Fibroblast of lung (primary cell): ENCODE measurements at regions not wholly inside any gene's neighbourhood (a gene's known extent, or its start where the extent isn't known, plus 50 kb on each side); places are given as distances from the start of the nearest gene placed in this dataset.

Experiments used
- CTCF ChIP-seq, 2 donors: IDR thresholded peaks in 1 of 2; conservative IDR thresholded peaks in 1 of 2; 1 replicate in 1 of 2; 2 replicates in 1 of 2; pipeline ENCODE4 v1.5.1; 2011 to 2012; ENCODE audit warnings: low read length in 2 of 2, control low read depth in 1 of 2, inconsistent platforms in 1 of 2, low read depth in 1 of 2, mild to moderate bottlenecking in 1 of 2
- EZH2 ChIP-seq: IDR thresholded peaks from 2 replicates; pipeline ENCODE4 v1.5.1; 2012; ENCODE audit warnings: low read length, control low read depth, mild to moderate bottlenecking; ENCODE audit errors: missing control alignments

GRCh38 chr2:12379143-12379542 lies 337.6 kb upstream of the TRIB2 start:
- no peak for TF ChIP-seq CTCF (conservative IDR thresholded peaks at IDR 0.05 in 1 of 2, IDR thresholded peaks at IDR 0.05 in 1 of 2; ENCODE audit: low read depth in 1 of 2, low read length in 2 of 2)
- no peak for TF ChIP-seq EZH2
